Endothelial cell of umbilical vein (primary cell): ENCODE measurements at regions not wholly inside any gene's neighbourhood (a gene's known extent, or its start where the extent isn't known, plus 50 kb on each side); places are given as distances from the start of the nearest gene placed in this dataset.

ENCODE experiments used
- BruUV-seq: library from RNA; stranded (reverse); fragments of 400-500 nt; replicated peaks from 2 replicates; lab custom pipeline; 2021; lab: Mats Ljungman, UMichigan
- CTCF ChIA-PET: fragments of 300-600, 350-600 bp; sonication (Branson Sonifier 250); formaldehyde crosslinking; loops from one replicate; lab custom pipeline; 2021; ENCODE audit warnings: antibody characterized with exemption, inconsistent platforms; lab: Charles Lee
- POLR2A ChIA-PET: fragments of 300-600, 350-600 bp; sonication (Branson Sonifier 250); formaldehyde crosslinking; loops from one replicate; lab custom pipeline; 2021; ENCODE audit warnings: antibody characterized with exemption, inconsistent platforms; lab: Charles Lee
- DNase-seq: peaks from one replicate; pipeline ENCODE4 v3.0.0-alpha.2; 2011; ENCODE audit warnings: low read depth, low spot score
- FAIRE-seq: peaks from 2 replicates; lab custom pipeline; 2011; peaks lifted over from hg19 to GRCh38; lab: Jason Lieb, UNC
- H2AFZ ChIP-seq: 2 replicates; pipeline ENCODE4 v1.6.0; 2012; ENCODE audit warnings: low read depth, low read length, control low read depth, inconsistent platforms
- H3K27ac ChIP-seq: 2 replicates; pipeline ENCODE4 v1.5.1; 2011; ENCODE audit warnings: low read depth, mild to moderate bottlenecking, control low read depth, low read length, moderate library complexity; ENCODE audit not compliant: insufficient read depth
- H3K27me3 ChIP-seq, 2 experiments: 2 replicates each; pipeline versions ENCODE4 v1.6.0 to v1.6.1; 2011; ENCODE audit warnings: low read length in 2 of 2, mixed read lengths in 1 of 2; ENCODE audit not compliant: control insufficient read depth in 2 of 2, insufficient read depth in 2 of 2
- H3K36me3 ChIP-seq, 2 experiments: 2 replicates in 1 of 2; 3 replicates in 1 of 2; pipeline ENCODE4 v1.5.1; 2011; ENCODE audit warnings: low read length in 2 of 2, mild to moderate bottlenecking in 1 of 2, moderate library complexity in 1 of 2; ENCODE audit not compliant: control insufficient read depth in 2 of 2, insufficient read depth in 2 of 2; ENCODE audit errors: extremely low read depth in 1 of 2
- H3K4me1 ChIP-seq: 3 replicates; pipeline ENCODE4 v1.5.1; 2011; ENCODE audit warnings: mild to moderate bottlenecking, low read length; ENCODE audit not compliant: control insufficient read depth, insufficient read depth; ENCODE audit errors: extremely low read depth
- H3K4me2 ChIP-seq: 2 replicates; pipeline ENCODE4 v1.6.1; 2011; ENCODE audit warnings: low read length, control low read depth, mixed read lengths; ENCODE audit not compliant: insufficient read depth
- H3K4me3 ChIP-seq, 3 experiments: fragments of 200-600 bp in 1 of 3; sonication (generic), shearing (Covaris generic) in 1 of 3; replicated peaks in 1 of 3; 2 replicates each; pipeline ENCODE4 v1.5.1; 2011 to 2016; ENCODE audit warnings: control low read depth in 3 of 3, low read length in 3 of 3, mild to moderate bottlenecking in 2 of 3, inconsistent platforms in 1 of 3, low read depth in 1 of 3, moderate library complexity in 1 of 3; ENCODE audit not compliant: insufficient read depth in 1 of 3
- H3K79me2 ChIP-seq: 2 replicates; pipeline ENCODE4 v1.6.0; 2012; ENCODE audit warnings: low read length, inconsistent platforms; ENCODE audit not compliant: control insufficient read depth, insufficient read depth
- H3K9ac ChIP-seq: replicated peaks from 2 replicates; pipeline ENCODE3; 2011; ENCODE audit warnings: low read length, control low read depth; ENCODE audit not compliant: insufficient read depth; ENCODE audit errors: extremely low read depth
- H3K9me1 ChIP-seq: replicated peaks from 3 replicates; pipeline ENCODE4 v1.6.0; 2011; ENCODE audit warnings: mild to moderate bottlenecking, low read length; ENCODE audit not compliant: control insufficient read depth, insufficient read depth; ENCODE audit errors: extremely low read depth
- H3K9me3 ChIP-seq: replicated peaks from 2 replicates; pipeline ENCODE4 v1.5.1; 2012; ENCODE audit warnings: low read length, inconsistent platforms; ENCODE audit not compliant: control insufficient read depth, insufficient read depth
- H4K20me1 ChIP-seq: replicated peaks from 2 replicates; pipeline ENCODE3; 2011; ENCODE audit warnings: mild to moderate bottlenecking, low read length; ENCODE audit not compliant: control insufficient read depth, insufficient read depth; ENCODE audit errors: extremely low read depth
- CTCF ChIP-seq, 2 donors: IDR thresholded peaks; 1 replicate in 1 of 2; 2 replicates in 1 of 2; pipeline ENCODE4 v1.5.1; 2011; ENCODE audit warnings: low read length in 2 of 2, mild to moderate bottlenecking in 2 of 2, moderate library complexity in 2 of 2, control low read depth in 1 of 2, inconsistent platforms in 1 of 2, low read depth in 1 of 2; ENCODE audit not compliant: insufficient read depth in 1 of 2; ENCODE audit errors: extremely low read depth in 1 of 2
- EZH2 ChIP-seq: IDR thresholded peaks from 2 replicates; pipeline ENCODE4 v1.6.1; 2012; ENCODE audit warnings: borderline replicate concordance, low read depth, mild to moderate bottlenecking, moderate library complexity, low read length, inconsistent platforms; ENCODE audit not compliant: severe bottlenecking
- FOS ChIP-seq: IDR thresholded peaks from 2 replicates; pipeline ENCODE4 v1.6.1; 2011; ENCODE audit warnings: mild to moderate bottlenecking, low read length, moderate library complexity, borderline replicate concordance; ENCODE audit not compliant: insufficient read depth
- GATA2 ChIP-seq: IDR thresholded peaks from 2 replicates; pipeline ENCODE4 v1.7.0; 2011; ENCODE audit warnings: low read depth, mild to moderate bottlenecking, moderate library complexity, mixed read lengths, low read length; ENCODE audit not compliant: insufficient read length, insufficient read depth
- JUN ChIP-seq: IDR thresholded peaks from 2 replicates; pipeline ENCODE4 v1.6.1; 2011; ENCODE audit warnings: borderline replicate concordance, low read depth; ENCODE audit not compliant: insufficient read length, insufficient read depth
- MAX ChIP-seq: IDR thresholded peaks from 2 replicates; pipeline ENCODE4 v1.6.1; 2011; ENCODE audit not compliant: insufficient read depth, insufficient read length
- MYC ChIP-seq: IDR thresholded peaks from one replicate; pipeline ENCODE4 v1.6.1; 2011; ENCODE audit warnings: mild to moderate bottlenecking, low read depth, low read length
- POLR2A ChIP-seq: IDR thresholded peaks from 2 replicates; pipeline ENCODE4 v1.6.1; 2012; ENCODE audit warnings: low read depth, mild to moderate bottlenecking, control low read depth, low read length
- POLR2AphosphoS5 ChIP-seq: IDR thresholded peaks from 2 replicates; pipeline ENCODE4 v1.6.1; 2012; ENCODE audit warnings: low read depth, mild to moderate bottlenecking, control low read depth, low read length, moderate library complexity; ENCODE audit not compliant: insufficient read depth
- dilution Hi-C: fragments of 300-500 bp; cut with MboI; formaldehyde crosslinking; loops from one replicate; pipeline ENCODE4 v1.15.0; 2019; ENCODE audit warnings: low sequenced_read_pairs; ENCODE audit not compliant: extremely low pct_ligation_motif_present
- intact Hi-C: fragments of 100-400 bp; cut with micrococcal nuclease; formaldehyde crosslinking; loops from one replicate; pipeline ENCODE4 v1.10.0; 2022

DNA sequence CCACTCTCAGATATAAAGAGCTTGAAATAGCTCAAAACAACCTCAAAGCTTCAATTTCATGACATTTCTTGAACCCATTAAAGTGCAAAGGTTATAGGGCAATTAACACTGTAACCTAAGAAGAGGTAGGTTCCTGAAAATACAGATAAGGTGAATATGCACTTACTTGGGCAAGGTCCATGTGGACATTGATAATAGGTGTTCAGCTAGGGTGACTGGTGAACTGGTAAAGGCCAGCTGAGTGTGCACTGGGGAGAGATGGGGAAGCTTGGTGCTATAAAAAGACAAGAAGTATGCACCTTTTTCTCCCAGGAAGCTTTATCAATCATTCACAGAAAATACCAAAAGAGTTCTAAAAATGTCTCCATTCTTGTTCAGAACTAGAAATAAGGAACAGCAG is 418.6 kb downstream of the SLC16A7 start:
- H3K4me2 ChIP-seq: no peak overlapping the region
- H3K9me1 ChIP-seq: no peaks in the 10 kb centered on the region
- H4K20me1 ChIP-seq: no peaks in the 10 kb centered on the region
- no peak overlapping the region for H3K27ac ChIP-seq
- no peaks in the 10 kb centered on the region for H3K36me3 ChIP-seq
- BruUV-seq: no TSS peak
- POLR2A ChIA-PET: no interaction called here
- H3K9ac ChIP-seq: no peak overlapping the region
- no peaks in the 10 kb centered on the region for H3K79me2 ChIP-seq
- no peak overlapping the region for H2AFZ ChIP-seq
- intact Hi-C loops (no loop called here), dilution Hi-C loops (no loop called here)
- TF ChIP-seq POLR2A (no peak), MAX (no peak), POLR2AphosphoS5 (no peak), JUN (no peak), GATA2 (no peak), FOS (no peak), EZH2 (no peak), CTCF (IDR thresholded peaks at IDR 0.05; ENCODE audit: extremely low read depth in 1 of 2, insufficient read depth in 1 of 2, low read depth in 1 of 2, low read length in 2 of 2) (no peak), MYC (no peak)
- DNase-seq (no peak), FAIRE-seq (no peak)
- no peak overlapping the region for H3K4me3 ChIP-seq
- H3K9me3 ChIP-seq: no peaks in the 10 kb centered on the region
- CTCF ChIA-PET: no interaction called here
- H3K27me3 ChIP-seq: no peaks in the 10 kb centered on the region
- H3K4me1 ChIP-seq: no peaks in the 10 kb centered on the region
